Keratinocyte (primary cell): ENCODE measurements at regions not wholly inside any gene's neighbourhood (a gene's known extent, or its start where the extent isn't known, plus 50 kb on each side); places are given as distances from the start of the nearest gene placed in this dataset.

Source experiments
- DNase-seq: peaks from one replicate; pipeline ENCODE4 v3.0.0-alpha.2; 2011; ENCODE audit warnings: low read depth, missing footprints, low spot score
- FAIRE-seq: peaks from 2 replicates; lab custom pipeline; 2011; peaks lifted over from hg19 to GRCh38; lab: Jason Lieb, UNC
- H2AFZ ChIP-seq: 2 replicates; pipeline ENCODE4 v1.6.0; 2012; ENCODE audit warnings: low read length, control low read depth, inconsistent platforms; ENCODE audit not compliant: control insufficient read depth
- H3K27ac ChIP-seq: 2 replicates; pipeline ENCODE4 v1.5.1; 2011; ENCODE audit warnings: low read length; ENCODE audit not compliant: control insufficient read depth, insufficient read depth
- H3K27me3 ChIP-seq: 3 replicates; pipeline ENCODE4 v1.6.0; 2011; ENCODE audit warnings: low read length; ENCODE audit not compliant: control insufficient read depth, insufficient read depth; ENCODE audit errors: extremely low read depth
- H3K36me3 ChIP-seq, 2 experiments: 2 replicates in 1 of 2; 3 replicates in 1 of 2; pipeline ENCODE4 v1.5.1; 2011; ENCODE audit warnings: low read length in 2 of 2, mild to moderate bottlenecking in 1 of 2; ENCODE audit not compliant: control insufficient read depth in 2 of 2, insufficient read depth in 2 of 2; ENCODE audit errors: extremely low read depth in 1 of 2
- H3K4me1 ChIP-seq: 3 replicates; pipeline ENCODE4 v1.5.1; 2011; ENCODE audit warnings: low read length; ENCODE audit not compliant: control insufficient read depth, insufficient read depth; ENCODE audit errors: extremely low read depth
- H3K4me2 ChIP-seq: 3 replicates; pipeline ENCODE4 v1.6.0; 2011; ENCODE audit warnings: low read depth, low read length; ENCODE audit not compliant: control insufficient read depth, insufficient read depth; ENCODE audit errors: extremely low read depth
- H3K4me3 ChIP-seq, 3 experiments: fragments of 200-600 bp in 1 of 3; sonication (generic) in 1 of 3; 2 replicates in 2 of 3; 3 replicates in 1 of 3; pipeline ENCODE4 v1.5.1; 2011 to 2016; ENCODE audit warnings: low read length in 3 of 3, mild to moderate bottlenecking in 3 of 3, control low read depth in 2 of 3, inconsistent platforms in 1 of 3, low read depth in 1 of 3, mixed read lengths in 1 of 3, mixed run types in 1 of 3, moderate library complexity in 1 of 3; ENCODE audit not compliant: control insufficient read depth in 2 of 3, insufficient read depth in 2 of 3; ENCODE audit errors: extremely low read depth in 1 of 3
- H3K79me2 ChIP-seq: 2 replicates; pipeline ENCODE4 v1.6.0; 2012; ENCODE audit warnings: low read length; ENCODE audit not compliant: control insufficient read depth, insufficient read depth
- H3K9ac ChIP-seq: 3 replicates; pipeline ENCODE4 v1.6.0; 2011; ENCODE audit warnings: low read length; ENCODE audit not compliant: control insufficient read depth, insufficient read depth; ENCODE audit errors: extremely low read depth
- H3K9me1 ChIP-seq: 3 replicates; pipeline ENCODE4 v1.6.0; 2011; ENCODE audit warnings: low read length; ENCODE audit not compliant: control insufficient read depth, insufficient read depth; ENCODE audit errors: extremely low read depth
- H3K9me3 ChIP-seq: 2 replicates; pipeline ENCODE4 v1.5.1; 2012; ENCODE audit warnings: low read depth, low read length; ENCODE audit not compliant: control insufficient read depth
- H4K20me1 ChIP-seq: 3 replicates; pipeline ENCODE4 v1.6.0; 2011; ENCODE audit warnings: low read length; ENCODE audit not compliant: control insufficient read depth, insufficient read depth; ENCODE audit errors: extremely low read depth
- EZH2 ChIP-seq: IDR thresholded peaks from one replicate; pipeline ENCODE4 v1.6.1; 2012; ENCODE audit warnings: inconsistent platforms, mild to moderate bottlenecking, low read length, moderate library complexity
- dilution Hi-C: fragments of 300-500 bp; cut with MboI; formaldehyde crosslinking; loops from one replicate; pipeline ENCODE4 v1.7.0; 2020; ENCODE audit warnings: low sequenced_read_pairs; ENCODE audit not compliant: extremely low pct_ligation_motif_present
- TF ChIP-seq, protein P1 (sequence below), 3 experiments: IDR thresholded peaks in 1 of 3; conservative IDR thresholded peaks in 1 of 3; optimal IDR thresholded peaks in 1 of 3; 2 replicates in 2 of 3; 3 replicates in 1 of 3; pipeline versions ENCODE3 to v1.5.1; 2011; ENCODE audit warnings: low read length in 3 of 3, mild to moderate bottlenecking in 3 of 3, moderate library complexity in 2 of 3, control low read depth in 1 of 3, inconsistent platforms in 1 of 3; ENCODE audit not compliant: insufficient read depth in 2 of 3; ENCODE audit errors: extremely low read depth in 1 of 3

DNA sequence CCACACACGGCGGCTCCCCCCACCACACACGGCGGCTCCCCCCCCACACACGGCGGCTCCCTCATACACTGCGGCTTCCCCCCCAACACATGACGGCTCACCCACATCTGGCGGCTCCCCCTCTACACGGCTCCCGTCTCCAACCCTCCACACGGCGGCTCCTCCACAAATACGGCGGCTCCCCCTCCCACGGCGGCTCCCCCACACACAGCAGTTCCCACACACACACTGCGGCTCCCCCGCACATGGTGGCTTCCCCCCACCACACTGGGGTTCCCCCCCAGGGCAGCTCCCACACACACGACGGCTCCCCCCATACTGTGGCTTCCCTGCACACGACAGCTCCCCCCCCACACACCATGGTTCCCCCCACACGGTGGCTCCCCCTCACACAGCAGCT, 98.0 kb downstream of the TTLL2 start:
- H3K79me2 ChIP-seq, result no peaks in the 10 kb centered on the region
- no peak for TF ChIP-seq EZH2
- TF ChIP-seq, protein P1, sequence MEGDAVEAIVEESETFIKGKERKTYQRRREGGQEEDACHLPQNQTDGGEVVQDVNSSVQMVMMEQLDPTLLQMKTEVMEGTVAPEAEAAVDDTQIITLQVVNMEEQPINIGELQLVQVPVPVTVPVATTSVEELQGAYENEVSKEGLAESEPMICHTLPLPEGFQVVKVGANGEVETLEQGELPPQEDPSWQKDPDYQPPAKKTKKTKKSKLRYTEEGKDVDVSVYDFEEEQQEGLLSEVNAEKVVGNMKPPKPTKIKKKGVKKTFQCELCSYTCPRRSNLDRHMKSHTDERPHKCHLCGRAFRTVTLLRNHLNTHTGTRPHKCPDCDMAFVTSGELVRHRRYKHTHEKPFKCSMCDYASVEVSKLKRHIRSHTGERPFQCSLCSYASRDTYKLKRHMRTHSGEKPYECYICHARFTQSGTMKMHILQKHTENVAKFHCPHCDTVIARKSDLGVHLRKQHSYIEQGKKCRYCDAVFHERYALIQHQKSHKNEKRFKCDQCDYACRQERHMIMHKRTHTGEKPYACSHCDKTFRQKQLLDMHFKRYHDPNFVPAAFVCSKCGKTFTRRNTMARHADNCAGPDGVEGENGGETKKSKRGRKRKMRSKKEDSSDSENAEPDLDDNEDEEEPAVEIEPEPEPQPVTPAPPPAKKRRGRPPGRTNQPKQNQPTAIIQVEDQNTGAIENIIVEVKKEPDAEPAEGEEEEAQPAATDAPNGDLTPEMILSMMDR (optimal IDR thresholded peaks at IDR 0.05 in 1 of 3, IDR thresholded peaks at IDR 0.05 in 1 of 3, conservative IDR thresholded peaks at IDR 0.05 in 1 of 3; ENCODE audit: extremely low read depth in 1 of 3, insufficient read depth in 2 of 3, low read length in 3 of 3), result no peak
- FAIRE-seq, result no peak
- no peaks in the 10 kb centered on the region for H3K9me3 ChIP-seq
- no peak overlapping the region for H2AFZ ChIP-seq
- dilution Hi-C loops, result no loop called here
- H3K9ac ChIP-seq, result no peak overlapping the region
- H3K4me3 ChIP-seq, result no peak overlapping the region
- no peaks in the 10 kb centered on the region for H3K36me3 ChIP-seq
- no peak overlapping the region for H3K27ac ChIP-seq
- no peak overlapping the region for H3K4me2 ChIP-seq
- no peaks in the 10 kb centered on the region for H3K9me1 ChIP-seq
- H3K27me3 ChIP-seq, result no peaks in the 10 kb centered on the region
- no peak for DNase-seq
- no peaks in the 10 kb centered on the region for H3K4me1 ChIP-seq
- no peaks in the 10 kb centered on the region for H4K20me1 ChIP-seq

GRCh38 chr6:167424060-167424673, 99.3 kb downstream of the TTLL2 start:
- DNase-seq (no peak), FAIRE-seq (no peak)
- H3K4me3 ChIP-seq, result no peak overlapping the region
- H3K9me1 ChIP-seq, result no peaks in the 10 kb centered on the region
- TF ChIP-seq, protein P1 (optimal IDR thresholded peaks at IDR 0.05 in 1 of 3, IDR thresholded peaks at IDR 0.05 in 1 of 3, conservative IDR thresholded peaks at IDR 0.05 in 1 of 3; ENCODE audit: extremely low read depth in 1 of 3, insufficient read depth in 2 of 3, low read length in 3 of 3), result no peak
- TF ChIP-seq EZH2, result no peak
- H4K20me1 ChIP-seq, result no peaks in the 10 kb centered on the region
- H3K9ac ChIP-seq, result no peak overlapping the region
- no peaks in the 10 kb centered on the region for H3K79me2 ChIP-seq
- dilution Hi-C loops, result no loop called here
- no peaks in the 10 kb centered on the region for H3K9me3 ChIP-seq
- no peaks in the 10 kb centered on the region for H3K4me1 ChIP-seq
- no peaks in the 10 kb centered on the region for H3K36me3 ChIP-seq
- no peaks in the 10 kb centered on the region for H3K27me3 ChIP-seq
- no peak overlapping the region for H3K4me2 ChIP-seq
- no peak overlapping the region for H2AFZ ChIP-seq
- no peak overlapping the region for H3K27ac ChIP-seq
